ENCODE measurements at regions not wholly inside any gene's neighbourhood (a gene's known extent, or its start where the extent isn't known, plus 50 kb on each side); places are given as distances from the start of the nearest gene placed in this dataset.

DNA sequence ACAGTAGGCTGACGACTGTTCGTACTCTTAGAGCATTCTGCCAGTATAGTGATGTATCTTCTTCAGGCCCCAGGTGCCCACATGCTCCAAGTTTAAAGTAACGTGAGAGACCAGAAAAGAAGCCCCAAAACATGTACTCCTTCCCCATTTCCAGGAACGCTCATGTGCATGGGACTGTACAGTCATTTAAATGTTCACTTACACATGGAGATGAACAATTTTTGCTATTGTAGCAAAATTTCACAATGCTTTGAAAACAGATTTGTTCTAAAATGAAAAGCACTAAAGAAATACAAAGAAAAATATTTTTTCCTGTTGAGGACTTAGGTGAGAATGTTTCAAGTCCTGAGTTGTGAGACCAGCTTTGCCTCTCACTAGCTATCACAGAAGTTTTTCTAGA is 269.3 kb upstream of the PRDM1 start:
- H3K4me3 ChIP-seq: no peak overlapping the region
- no peaks in the 10 kb centered on the region for H3K9me3 ChIP-seq
- no peak for TF ChIP-seq POLR2A (IDR thresholded peaks at IDR 0.05)
- TF ChIP-seq, protein P1, sequence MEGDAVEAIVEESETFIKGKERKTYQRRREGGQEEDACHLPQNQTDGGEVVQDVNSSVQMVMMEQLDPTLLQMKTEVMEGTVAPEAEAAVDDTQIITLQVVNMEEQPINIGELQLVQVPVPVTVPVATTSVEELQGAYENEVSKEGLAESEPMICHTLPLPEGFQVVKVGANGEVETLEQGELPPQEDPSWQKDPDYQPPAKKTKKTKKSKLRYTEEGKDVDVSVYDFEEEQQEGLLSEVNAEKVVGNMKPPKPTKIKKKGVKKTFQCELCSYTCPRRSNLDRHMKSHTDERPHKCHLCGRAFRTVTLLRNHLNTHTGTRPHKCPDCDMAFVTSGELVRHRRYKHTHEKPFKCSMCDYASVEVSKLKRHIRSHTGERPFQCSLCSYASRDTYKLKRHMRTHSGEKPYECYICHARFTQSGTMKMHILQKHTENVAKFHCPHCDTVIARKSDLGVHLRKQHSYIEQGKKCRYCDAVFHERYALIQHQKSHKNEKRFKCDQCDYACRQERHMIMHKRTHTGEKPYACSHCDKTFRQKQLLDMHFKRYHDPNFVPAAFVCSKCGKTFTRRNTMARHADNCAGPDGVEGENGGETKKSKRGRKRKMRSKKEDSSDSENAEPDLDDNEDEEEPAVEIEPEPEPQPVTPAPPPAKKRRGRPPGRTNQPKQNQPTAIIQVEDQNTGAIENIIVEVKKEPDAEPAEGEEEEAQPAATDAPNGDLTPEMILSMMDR (IDR thresholded peaks at IDR 0.05): no peak
- H3K4me1 ChIP-seq: no peaks in the 10 kb centered on the region
- H3K36me3 ChIP-seq: no peaks in the 10 kb centered on the region
- H3K27ac ChIP-seq: peak overlapping the region in 1 of 2 donors; percentile 9
- DNase-seq: no peak
- intact Hi-C loops (cut with DNase I; ENCODE audit: low total_unique reads): no loop called here
- no peaks in the 10 kb centered on the region for H3K27me3 ChIP-seq

DNA sequence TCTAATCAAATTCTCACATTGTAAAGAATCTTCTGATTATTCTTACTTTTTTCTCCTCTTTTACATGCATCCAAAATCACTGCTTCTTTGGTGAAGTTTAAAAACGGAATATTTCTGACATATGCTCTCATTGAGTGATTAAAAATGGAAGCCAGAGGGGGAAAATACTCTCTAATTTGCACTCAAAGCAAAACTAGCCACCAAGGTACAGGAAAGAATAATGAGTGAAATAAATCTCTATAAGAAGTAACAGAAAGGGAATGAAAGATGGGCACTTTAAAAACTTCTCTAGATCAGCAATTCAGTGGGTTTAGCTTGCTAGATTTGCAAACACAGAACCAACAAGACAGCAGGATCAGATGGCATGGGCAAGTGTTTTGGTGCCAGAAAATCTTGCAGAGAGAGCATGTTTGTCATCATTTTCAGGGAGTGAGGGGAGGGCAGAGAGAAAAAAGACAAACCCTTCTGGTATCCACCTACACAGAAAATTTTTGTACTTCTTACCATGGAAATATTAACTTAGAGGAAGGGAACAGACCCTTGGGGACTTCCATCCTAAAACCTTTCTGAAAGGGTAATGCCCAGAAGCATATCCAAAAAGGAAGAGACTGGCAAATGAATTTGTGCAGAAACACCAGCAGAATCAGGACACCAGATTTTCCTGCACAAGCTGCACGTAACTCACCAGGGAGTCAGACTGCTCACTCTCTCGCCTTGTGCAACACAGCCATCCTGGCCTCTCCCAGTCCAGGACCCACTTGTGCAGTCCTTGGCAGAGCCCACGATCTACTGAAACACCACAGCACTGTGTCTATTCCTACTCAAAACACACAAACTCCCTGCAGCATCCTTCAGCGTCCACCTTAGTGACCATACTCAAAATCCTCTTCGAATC is 270.2 kb upstream of the PRDM1 start:
- Histone ChIP-seq H3K36me3 (no peaks in the 10 kb centered on the region), H3K4me1 (no peaks in the 10 kb centered on the region), H3K27ac (no peak overlapping the region), H3K27me3 (no peaks in the 10 kb centered on the region), H3K4me3 (no peak overlapping the region), H3K9me3 (no peaks in the 10 kb centered on the region)
- intact Hi-C loops (cut with DNase I; ENCODE audit: low total_unique reads): no loop called here
- no peak for DNase-seq
- TF ChIP-seq, protein P1 (IDR thresholded peaks at IDR 0.05): no peak
- no peak for TF ChIP-seq POLR2A (IDR thresholded peaks at IDR 0.05)

DNA sequence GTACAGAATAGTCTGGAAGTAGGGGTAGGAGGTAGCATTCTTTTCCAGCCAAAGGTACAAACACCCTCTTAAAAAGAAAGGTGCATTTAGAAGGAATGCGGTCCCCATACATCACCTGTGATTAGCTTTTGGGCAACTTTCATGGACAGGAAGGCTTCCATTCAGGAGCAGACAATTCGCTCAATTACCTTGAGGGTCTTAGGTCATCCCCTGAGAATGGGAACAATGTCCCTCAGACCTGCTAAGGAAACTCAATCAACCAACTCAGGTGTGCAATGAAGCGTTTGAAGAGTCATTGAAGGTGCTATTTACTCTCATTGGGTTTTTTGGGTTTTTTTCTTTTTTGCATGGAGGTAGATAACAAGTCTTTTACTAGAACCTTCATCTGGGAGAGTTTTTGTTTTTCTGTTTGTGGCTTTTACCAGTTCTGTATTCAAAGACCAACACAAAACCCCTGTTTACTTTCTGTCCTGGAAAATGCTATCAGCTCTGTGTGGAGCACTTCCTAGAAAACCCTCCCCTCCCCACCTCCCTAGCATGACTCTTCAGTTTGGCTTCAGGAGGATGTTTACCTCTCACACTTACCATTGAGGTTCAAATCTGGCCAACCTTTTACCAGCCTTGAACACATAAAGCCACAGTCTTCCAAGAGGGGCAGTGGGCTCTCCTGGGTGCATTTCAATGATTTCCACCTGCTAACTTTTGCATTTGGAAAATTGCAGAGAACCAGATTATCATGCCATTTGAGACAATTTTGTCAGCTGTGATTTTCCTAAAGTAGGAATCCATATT is 271.2 kb upstream of the PRDM1 start:
- Histone ChIP-seq H3K4me3 (no peak overlapping the region), H3K9me3 (no peaks in the 10 kb centered on the region), H3K27me3 (no peaks in the 10 kb centered on the region), H3K4me1 (no peaks in the 10 kb centered on the region), H3K36me3 (no peaks in the 10 kb centered on the region), H3K27ac (no peak overlapping the region)
- no peak for DNase-seq
- no peak for TF ChIP-seq POLR2A (IDR thresholded peaks at IDR 0.05)
- TF ChIP-seq, protein P1 (IDR thresholded peaks at IDR 0.05): no peak
- intact Hi-C loops (cut with DNase I; ENCODE audit: low total_unique reads): no loop called here

DNA sequence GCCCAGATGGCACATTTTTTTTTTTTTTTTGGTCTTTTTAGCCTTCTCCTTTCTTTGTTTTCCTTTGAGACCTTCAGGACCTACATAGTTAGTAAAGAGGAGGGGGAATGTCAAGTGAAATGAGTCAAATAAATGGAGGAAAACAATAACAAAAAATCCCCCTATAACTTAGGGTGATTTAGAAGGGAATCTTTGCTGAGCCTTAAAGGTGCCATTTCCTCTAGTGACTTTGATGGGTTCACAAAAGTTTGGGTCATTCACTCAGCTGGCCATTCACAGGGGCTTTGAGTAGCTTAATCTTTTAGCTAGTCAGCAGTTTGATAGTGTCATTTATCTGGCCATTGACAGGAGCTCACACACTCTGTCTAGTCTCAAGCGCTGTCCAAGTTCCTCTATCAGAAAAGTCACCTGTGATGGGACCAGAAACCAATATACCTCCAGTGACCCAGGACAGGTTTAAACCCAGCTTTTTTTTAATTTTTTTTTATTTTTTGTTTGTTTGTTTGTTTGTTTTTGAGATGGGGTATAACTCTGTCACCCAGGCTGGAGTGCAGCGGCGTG is 275.1 kb upstream of the PRDM1 start:
- no peak for TF ChIP-seq POLR2A (IDR thresholded peaks at IDR 0.05)
- TF ChIP-seq, protein P1 (IDR thresholded peaks at IDR 0.05): no peak
- Histone ChIP-seq H3K4me3 (no peak overlapping the region), H3K36me3 (no peaks in the 10 kb centered on the region), H3K27ac (no peak overlapping the region), H3K9me3 (no peaks in the 10 kb centered on the region), H3K4me1 (no peaks in the 10 kb centered on the region), H3K27me3 (no peaks in the 10 kb centered on the region)
- no peak for DNase-seq
- intact Hi-C loops (cut with DNase I; ENCODE audit: low total_unique reads): no loop called here
